Epidermal melanocyte (primary cell): ENCODE measurements at regions not wholly inside any gene's neighbourhood (a gene's known extent, or its start where the extent isn't known, plus 50 kb on each side); places are given as distances from the start of the nearest gene placed in this dataset.

ENCODE experiments used
- DNase-seq: peaks from one replicate; pipeline ENCODE4 v3.0.0; 2011; ENCODE audit warnings: low spot score; ENCODE audit not compliant: insufficient read length

DNA sequence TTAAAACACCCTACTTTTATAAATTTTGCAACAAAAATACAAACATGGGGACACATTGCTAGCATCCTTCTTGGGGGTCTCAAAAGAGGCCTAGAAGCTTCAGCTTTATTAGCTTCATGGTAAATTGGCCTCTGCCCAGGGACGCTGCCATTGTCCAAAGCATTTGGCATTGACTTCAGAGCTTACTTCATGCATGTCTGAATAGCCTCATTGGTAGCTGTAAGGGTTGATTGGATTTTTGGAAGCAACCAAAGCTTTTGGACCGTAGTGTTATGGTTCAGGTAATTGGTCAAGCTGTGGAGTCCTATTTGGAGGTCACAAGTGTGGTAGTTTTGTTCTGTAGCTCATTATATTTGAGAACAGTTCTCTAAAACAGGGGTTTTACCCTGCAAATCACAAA lies 411.7 kb upstream of the SLC24A2 start:
- no peak for DNase-seq

DNA sequence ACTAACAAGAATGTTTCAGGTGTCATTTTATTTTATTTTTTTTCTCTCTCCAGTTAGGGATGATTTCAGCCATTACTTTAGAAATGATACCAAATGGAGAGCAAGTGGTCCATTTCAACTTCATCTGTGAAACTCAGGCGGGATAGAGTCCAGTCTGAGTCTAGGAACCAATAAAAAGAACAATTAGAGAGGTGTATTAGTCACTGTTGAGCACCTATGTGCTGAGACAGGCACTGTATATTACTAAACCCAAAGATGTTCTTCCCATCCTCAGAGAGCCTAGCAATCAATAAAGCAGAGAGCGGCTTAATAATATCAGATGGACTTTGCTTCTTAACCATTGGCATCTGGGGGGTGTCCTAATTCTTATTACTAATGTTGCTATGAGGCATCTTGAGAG lies 410.3 kb upstream of the SLC24A2 start:
- DNase-seq, result no peak

DNA sequence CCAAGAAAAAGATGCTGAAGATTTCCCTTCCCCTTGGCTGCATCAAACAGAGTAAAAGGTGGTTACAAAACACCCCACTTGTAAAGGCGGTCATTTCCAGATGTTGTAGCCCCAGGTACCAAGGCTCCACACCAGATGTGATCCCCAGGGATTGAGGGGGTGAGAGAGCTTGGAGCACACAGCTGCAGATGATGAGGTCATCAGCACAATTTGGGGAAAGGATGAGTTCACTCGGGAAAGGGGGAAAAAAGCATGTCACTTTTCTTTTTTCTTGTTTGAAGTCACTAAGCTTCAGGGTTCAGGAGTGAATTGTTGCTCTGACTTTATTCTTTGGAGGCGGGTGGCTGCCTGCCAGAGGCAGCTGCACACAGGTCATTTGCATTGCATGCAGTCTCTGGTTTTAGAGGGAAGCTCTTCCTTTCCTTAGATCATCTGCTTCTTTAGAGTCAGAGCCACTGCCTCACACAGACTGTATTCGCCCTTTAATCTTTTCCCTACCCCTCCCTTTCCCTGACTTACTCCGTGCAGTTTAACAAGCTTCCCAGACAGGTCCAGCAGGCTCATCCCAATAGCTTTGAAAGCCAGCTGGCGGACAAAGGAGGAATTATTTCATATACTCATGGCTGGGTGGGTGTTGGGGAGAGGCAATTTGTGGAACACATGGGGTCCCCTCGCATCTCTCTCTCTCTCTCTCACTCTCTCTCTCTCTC lies 409.3 kb upstream of the SLC24A2 start:
- DNase-seq, result no peak

DNA sequence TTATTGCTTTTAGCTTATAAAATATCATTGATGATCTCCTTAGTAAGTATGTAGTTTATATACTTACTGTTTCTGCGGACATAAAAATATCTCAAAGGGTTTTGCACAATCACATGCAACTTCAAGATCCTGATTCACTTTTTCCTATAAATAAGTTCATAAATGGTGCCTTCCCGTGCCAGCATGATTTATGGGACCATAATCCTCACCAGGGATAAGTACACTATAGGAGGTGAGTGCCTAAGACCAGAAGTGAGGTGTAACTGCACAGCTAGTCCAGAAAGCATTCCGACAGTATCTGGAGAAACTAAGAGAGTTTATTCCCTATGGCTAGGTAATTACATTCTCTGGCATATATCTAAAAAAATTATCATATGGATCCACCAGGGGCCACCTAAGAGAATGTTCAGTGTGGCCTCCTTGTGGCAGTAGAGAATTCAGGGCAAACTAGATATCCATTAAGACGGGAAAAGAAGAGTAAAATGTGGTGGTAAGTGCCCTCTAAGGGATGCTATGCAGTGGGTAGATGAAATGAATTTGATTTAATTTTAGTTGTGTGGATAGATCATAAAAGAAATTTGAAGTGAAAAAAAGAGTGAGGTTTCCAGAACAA lies 402.5 kb upstream of the SLC24A2 start:
- no peak for DNase-seq

DNA sequence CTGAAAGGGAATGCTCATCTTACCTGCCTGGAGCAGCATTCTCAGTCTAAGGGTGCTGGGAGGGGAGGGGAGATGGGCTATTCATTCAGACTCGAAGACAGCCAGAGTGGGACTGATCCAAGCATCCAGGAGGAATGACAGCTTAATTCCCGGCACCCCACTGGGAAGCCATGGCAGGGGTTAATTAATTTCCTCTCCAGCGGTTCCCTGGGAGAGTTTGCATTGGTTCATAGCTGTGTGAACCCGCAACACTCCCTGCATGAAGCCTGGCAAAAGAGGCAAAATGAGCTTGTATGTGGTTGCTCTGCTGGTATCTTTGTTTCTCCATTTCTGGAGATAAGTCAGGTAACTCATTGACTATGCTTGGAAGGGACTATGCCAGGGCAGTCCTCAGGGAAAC lies 401.0 kb upstream of the SLC24A2 start:
- DNase-seq, result no peak

DNA sequence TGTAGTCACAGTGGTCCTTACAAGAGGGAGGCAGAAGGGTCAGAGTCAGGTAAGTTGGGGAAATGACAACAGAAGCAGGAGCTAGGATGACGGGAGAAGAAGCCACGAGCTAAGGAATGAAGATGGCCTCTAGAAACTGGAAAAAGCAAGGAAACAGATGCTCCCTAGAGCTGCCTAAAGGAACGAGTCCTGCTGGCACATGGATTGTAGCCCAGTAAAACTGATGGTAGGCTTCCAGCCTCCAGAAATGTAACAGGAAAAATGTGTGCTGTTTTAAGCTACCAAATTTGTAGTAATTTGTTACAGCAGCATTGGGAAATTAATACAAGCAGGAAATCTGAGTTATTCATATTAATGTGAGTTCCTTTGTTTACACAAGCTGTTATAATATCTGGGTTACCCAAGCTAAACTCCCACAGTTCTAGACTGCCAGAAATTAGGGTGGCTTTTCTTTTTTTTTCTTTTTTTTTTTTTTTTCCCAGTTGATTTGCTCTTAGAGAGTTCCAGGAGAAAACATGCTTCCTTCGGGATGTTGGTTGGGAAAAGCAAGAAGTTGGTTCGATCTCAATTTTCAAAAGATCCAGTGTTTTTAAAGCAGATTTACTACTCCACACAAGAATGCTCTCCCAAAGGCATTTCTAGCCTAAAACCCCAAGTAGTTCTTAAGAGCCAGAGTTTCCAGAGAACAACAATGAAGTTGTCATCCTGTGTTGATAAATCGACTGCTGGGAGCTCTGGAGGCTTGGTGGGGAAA lies 400.0 kb upstream of the SLC24A2 start:
- DNase-seq, result no peak

DNA sequence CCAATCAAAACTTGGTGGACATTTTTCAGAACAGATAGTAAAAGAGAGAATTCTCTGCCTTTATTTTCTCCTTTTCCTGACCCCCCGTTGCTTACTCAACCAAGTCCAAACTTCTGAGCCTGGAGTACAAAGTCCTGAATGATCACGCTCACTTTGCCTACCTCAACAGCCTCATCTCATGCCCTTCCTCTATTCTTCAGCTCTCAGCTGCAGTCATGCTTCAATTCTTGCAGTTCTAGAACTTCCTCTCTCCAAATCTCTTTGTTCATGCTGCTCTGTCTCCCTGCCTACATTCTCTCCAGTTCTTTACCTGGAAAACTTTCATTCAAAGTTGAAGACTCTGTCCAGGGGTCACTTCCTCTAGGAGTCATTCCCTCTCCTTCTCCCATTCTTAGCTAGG lies 398.5 kb upstream of the SLC24A2 start:
- DNase-seq, result no peak

DNA sequence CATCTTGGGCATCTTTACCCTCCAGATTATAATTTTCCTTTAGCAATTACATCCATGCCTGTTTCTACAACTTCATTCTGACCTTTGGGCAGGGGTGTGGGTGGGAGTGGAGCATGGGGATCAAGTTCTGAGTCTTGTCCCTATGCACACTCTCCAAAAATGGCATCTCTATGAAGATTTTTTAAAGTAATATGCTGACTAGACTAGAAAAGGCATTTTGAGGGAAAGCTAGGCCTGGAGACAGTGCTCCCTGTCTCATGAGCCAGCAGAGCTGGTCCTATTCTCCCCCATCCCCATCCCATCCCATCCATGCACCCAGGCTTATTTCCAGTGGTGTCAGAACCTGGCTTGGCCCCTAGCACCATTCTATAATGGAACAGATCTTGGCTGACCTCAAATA lies 398.0 kb upstream of the SLC24A2 start:
- DNase-seq, result no peak

DNA sequence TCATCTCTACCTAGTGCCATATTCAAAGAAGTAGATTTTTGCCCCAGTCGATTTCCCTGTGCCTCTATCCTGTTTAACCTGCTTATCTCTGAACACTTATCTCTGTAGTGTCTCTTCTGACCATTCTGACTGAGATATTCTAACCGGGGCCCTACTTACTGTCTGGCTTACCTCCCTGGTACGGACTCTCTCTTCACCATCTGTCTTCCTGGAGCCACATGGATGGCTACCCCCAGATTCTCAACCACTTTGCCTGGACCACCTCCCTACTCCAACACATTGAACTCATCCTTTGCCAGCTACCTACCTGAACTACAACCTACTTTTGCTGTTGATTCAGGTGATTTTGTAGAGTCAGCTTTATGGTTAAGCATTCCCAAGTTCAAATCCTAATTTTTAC lies 397.4 kb upstream of the SLC24A2 start:
- DNase-seq, result no peak

DNA sequence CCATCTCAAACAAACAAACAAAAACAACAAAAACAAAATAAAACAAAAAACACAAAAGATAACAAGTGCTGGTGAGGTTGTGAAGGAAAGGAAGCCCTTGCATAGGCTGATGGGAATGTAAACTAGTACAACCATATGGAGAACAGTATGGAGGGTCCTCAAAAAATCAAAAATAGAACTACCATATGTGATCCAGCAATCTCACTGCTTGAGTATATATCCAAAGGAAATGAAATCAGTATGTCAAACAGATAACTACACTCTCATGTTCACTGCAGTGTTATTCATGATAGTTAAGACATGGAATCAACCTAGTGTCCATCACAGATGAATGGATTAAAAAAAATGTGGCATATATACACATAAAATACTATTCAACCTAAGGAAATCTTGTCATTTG lies 395.7 kb upstream of the SLC24A2 start:
- DNase-seq, result no peak

DNA sequence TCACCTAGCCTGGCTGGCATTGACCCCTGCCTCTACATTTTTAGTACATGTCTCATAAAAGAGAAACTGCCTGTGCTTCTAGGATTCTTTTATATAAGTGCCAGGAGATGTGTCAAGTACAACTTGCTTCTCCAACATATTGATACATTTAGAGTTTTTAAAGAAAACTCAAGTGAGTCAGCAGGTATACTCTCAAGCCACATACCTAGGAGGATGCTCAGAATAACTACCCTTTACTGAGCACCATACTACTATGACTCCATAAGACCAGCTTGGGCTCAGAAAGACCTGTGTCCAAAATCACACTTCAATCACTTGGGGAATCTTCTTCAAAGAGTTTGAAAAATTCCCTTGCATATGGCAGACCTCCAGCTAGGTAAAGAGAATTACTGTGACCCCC lies 389.8 kb upstream of the SLC24A2 start:
- DNase-seq, result no peak

DNA sequence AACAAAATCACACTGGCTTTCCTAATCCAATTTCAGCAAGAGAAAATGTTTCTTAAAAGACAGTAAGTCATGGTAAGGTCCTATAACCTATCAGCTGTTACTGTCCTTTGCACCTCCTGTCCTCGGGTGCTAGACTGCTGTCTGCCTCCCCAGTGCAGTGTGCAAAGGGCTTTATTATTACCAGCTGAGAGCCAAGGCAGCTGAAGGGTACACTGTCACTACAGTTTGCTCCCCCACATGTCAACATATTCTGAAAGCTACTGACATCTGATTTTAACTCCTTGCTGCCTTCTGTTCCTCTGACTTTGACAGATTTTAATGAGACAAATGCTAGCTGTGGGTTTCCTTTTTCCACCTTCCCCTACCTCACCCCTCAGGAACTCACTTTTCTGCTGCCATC lies 389.4 kb upstream of the SLC24A2 start:
- no peak for DNase-seq

DNA sequence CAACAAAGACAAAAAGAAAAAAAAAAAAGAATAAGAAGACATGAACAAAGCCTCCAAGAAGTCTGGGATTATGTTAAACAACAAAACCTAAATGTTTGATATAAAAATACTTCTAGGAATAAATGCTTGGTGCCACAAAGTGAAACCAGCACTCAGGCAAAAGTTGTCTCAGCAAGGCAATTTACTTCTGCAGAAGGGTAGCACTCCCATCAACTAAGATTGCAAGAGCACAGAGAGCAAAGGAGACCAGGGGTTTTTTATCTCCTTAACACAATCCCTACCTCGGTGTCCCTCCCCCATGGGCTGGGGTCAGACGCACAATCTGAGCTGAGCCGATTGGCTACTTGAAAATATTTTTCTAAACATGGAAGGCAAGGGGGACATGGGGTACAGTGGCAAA lies 381.3 kb upstream of the SLC24A2 start:
- no peak for DNase-seq

DNA sequence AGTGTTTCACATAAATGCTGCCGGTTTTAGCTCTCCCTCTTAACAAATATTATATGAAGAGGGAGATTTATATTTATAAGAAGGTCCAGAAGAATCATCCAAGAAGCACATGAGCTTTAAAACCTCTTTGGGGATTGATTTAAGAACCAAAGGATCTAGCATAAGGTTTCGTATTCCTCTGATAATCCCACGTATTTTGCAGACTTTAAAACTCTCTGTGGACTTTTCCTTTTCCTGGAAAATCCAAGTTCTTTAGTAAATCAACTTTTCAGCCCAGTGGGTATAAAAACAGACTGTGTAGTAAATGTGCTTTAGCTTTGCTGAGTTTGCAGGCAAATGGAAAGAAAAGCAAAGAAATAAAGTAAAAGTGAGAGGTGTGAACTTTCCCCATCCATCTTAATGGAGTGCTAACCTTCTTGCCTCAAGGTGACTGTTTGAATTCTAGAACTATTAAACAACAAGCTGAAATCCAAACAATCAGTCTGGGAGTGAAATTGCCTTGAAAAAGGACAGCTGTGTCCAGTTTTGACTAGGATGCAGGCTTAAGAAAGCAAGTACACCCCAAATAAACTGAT lies 363.4 kb upstream of the SLC24A2 start:
- DNase-seq, result no peak

DNA sequence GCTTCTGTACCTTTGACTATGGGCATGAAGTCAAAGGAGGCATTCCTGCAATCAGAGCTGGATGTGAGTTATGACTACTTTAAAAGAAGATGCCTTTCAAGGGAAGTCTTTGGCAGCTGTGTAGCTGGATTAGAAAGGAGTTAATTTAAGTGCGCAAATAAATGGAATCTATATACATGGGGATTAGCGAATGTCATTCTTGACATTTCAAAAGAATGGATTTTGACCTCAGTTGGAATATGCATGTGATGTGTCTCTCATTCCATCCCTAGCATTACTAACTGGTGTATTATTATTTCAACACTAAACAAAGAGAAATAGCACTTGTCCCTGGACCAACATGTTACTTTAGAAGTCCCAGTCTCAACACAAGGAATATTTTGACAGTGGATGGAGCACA lies 359.6 kb upstream of the SLC24A2 start:
- DNase-seq, result no peak

DNA sequence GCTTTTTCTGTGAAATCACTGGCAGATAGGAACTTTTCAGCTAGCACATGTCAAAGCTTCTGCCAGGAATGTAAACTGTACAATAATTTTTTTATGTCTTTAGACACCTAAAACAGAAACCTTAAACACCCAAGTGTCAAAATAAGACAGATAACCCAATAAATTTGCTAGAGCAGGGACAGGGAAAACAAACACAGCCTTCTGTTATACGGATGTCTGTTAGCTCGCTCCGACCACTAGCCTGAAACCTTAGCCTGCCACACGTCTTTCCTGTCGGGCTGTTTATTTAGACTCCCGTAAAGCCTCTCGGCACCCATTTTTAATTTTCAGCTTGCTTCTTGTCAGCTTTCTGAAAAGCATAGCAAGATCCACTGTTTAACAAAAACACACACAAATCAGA lies 355.4 kb upstream of the SLC24A2 start:
- no peak for DNase-seq

DNA sequence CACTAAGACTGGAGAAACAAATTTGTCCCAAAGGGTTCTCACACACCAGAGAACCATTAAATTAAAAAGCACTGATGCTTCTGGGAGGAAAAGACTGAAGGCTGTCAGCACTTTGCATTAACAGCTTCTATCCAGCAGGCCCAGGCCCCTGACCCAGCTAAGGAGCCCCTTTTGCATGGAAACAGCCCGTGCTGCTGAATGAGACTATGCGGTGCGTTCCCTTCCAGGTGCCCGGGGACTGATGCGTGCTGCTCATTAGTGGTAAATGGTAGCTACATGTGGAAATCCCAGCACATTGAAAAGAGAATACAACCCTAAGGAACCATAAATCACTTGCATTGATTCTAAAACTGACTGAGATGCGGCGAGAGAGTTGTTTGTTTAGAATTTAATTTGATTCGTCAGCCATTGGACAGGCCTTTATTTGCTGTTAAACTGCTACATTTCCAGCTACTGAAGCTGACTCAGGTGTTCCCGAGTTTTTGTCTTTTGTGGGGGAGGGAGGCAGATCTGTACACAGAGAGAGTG lies 351.0 kb upstream of the SLC24A2 start:
- no peak for DNase-seq

DNA sequence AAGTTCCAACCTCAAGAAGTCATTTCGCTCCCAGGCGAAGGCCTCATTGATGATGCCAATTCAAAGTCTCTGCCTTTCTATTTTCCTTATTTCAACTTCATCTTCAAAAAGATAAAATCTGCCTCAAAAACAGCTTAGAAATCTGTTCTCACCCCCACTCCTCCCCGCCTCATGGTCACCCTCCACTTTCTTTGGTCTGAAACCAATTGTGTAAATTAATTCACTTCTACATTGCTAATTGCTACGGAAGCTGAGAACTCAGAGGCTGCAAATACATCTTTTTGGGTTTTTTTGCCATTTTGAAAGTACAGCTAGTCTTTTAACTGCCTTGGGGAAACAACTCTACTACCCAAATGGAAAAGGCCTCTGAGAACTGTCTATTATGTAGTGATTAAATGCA lies 350.0 kb upstream of the SLC24A2 start:
- DNase-seq, result no peak

DNA sequence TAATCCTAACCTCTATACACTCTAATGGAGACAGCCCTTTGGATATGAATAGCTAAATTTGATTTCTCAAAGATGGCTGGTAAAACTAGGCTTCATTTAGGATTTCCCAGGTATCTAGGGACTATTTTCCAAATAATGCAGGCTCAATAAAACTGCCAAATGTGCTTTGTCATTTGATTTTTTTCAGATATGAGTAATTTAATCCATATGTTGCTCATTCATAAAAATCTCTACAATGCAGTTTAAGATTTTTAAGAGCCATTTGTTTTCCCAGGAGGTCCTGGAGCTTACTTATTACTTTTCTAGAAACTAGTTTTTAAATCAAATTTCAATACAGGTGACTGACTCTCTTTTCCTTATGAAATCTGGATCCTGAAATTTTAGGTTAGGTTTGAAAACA lies 349.3 kb upstream of the SLC24A2 start:
- no peak for DNase-seq

DNA sequence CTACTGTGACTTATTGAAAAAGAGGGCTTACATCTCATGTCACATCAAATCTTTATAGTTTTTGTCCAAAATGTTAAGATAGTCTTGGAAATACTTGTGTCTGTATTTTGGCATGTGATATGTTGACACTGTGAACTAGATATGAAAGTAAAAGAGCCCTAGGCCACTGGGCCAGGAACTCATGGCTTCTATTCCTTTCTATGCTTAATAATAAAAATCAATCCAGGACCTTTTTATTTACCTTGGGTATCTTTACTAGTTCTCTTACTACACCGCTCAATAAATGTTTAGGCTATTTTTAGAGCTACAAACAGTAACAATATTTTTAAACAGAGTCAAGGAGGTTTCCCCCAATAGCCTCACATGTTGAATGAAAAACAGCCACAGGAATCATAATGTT lies 348.6 kb upstream of the SLC24A2 start:
- DNase-seq, result no peak

DNA sequence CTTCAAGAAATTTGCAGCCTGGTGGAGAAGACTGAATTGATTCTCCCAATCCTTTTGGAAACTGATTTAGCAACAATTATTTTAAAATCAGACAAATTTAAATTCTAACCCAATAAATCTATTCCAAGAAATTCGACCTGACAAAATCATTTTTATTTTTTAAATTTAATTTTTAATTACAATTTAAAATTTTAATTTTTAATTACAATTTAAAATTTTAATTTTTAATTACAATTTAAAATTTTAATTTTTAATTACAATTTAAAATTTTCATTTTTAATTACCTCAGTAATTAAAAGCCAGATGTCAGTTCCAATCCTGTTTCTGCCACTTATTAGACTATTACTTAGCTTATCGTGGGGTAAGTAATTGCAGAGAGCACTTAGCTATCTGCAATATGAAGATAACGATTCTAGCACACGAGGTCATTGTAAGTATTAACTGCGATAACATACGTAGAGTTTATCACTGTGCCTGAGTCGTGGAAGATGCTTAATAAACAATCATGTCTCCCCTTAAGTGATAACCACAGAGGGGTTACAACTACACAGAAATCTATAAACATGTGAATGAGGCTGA lies 346.4 kb upstream of the SLC24A2 start:
- DNase-seq, result no peak

DNA sequence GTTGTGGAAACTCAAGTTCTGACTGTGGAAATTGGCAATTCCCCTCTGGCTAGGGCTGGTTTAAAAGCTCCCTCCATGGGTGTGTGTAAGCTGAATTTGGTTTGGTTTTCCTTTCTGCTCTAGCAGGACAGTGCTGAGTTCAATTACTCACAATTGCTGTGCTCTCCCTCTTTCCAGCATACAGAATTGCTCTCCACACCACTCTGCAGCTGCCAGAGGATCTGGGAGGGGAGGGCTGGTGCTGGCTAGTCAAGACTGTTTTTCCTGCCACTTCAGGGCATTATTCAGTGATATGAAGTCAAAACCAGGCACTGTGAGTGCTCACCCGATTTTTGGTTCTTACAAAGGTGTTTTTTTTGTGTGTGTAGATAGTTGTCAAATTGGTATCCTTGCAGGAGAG lies 336.9 kb upstream of the SLC24A2 start:
- no peak for DNase-seq
